Astrocyte (in vitro differentiated cells and primary cell): ENCODE measurements at regions not wholly inside any gene's neighbourhood (a gene's known extent, or its start where the extent isn't known, plus 50 kb on each side); places are given as distances from the start of the nearest gene placed in this dataset.

Source experiments
- DNase-seq: peaks from one replicate; pipeline ENCODE4 v3.0.0-alpha.2; 2010; ENCODE audit warnings: low read depth
- FAIRE-seq: peaks from 2 replicates; lab custom pipeline; 2011; peaks lifted over from hg19 to GRCh38; lab: Jason Lieb, UNC
- H2AFZ ChIP-seq: 2 replicates; pipeline ENCODE4 v1.6.0; 2012; ENCODE audit warnings: low read depth, low read length, inconsistent platforms
- H3K27ac ChIP-seq: 2 replicates; pipeline ENCODE4 v1.5.1; 2011; ENCODE audit warnings: low read depth, low read length, inconsistent platforms
- H3K27me3 ChIP-seq: 2 replicates; pipeline ENCODE4 v1.6.0; 2011; ENCODE audit warnings: low read length, inconsistent platforms; ENCODE audit not compliant: insufficient read depth
- H3K36me3 ChIP-seq: 2 replicates; pipeline ENCODE4 v1.5.1; 2011; ENCODE audit warnings: low read length, inconsistent platforms; ENCODE audit not compliant: insufficient read depth
- H3K4me1 ChIP-seq: 2 replicates; pipeline ENCODE4 v1.5.1; 2011; ENCODE audit warnings: low read length, inconsistent platforms; ENCODE audit not compliant: insufficient read depth
- H3K4me2 ChIP-seq: 2 replicates; pipeline ENCODE4 v1.6.0; 2012; ENCODE audit warnings: low read length, inconsistent platforms
- H3K4me3 ChIP-seq: 2 replicates; pipeline ENCODE4 v1.5.1; 2011; ENCODE audit warnings: low read depth, mild to moderate bottlenecking, low read length, inconsistent platforms; ENCODE audit not compliant: insufficient read depth
- H3K79me2 ChIP-seq: 2 replicates; pipeline ENCODE4 v1.6.0; 2012; ENCODE audit warnings: mild to moderate bottlenecking, low read length, inconsistent platforms; ENCODE audit not compliant: insufficient read depth
- H3K9ac ChIP-seq: 2 replicates; pipeline ENCODE4 v1.6.0; 2012; ENCODE audit warnings: mild to moderate bottlenecking, low read length, inconsistent platforms
- H3K9me3 ChIP-seq: 2 replicates; pipeline ENCODE4 v1.5.1; 2012; ENCODE audit warnings: low read depth, mild to moderate bottlenecking, low read length, inconsistent platforms; ENCODE audit not compliant: insufficient read depth
- H4K20me1 ChIP-seq: 2 replicates; pipeline ENCODE4 v1.6.0; 2012; ENCODE audit warnings: low read length, inconsistent platforms; ENCODE audit not compliant: insufficient read depth
- H3K27ac Mint-ChIP-seq: one replicate; pipeline ENCODE4 v1.8.0; 2021; ENCODE audit warnings: mild to moderate bottlenecking, mixed read lengths; ENCODE audit not compliant: unreplicated experiment
- H3K27me3 Mint-ChIP-seq: one replicate; pipeline ENCODE4 v1.8.0; 2021; ENCODE audit warnings: low read depth, mixed read lengths; ENCODE audit not compliant: unreplicated experiment
- H3K36me3 Mint-ChIP-seq: one replicate; pipeline ENCODE4 v1.8.0; 2021; ENCODE audit warnings: low read depth, mixed read lengths; ENCODE audit not compliant: unreplicated experiment
- H3K4me1 Mint-ChIP-seq: one replicate; pipeline ENCODE4 v1.8.0; 2021; ENCODE audit warnings: low read depth, mixed read lengths; ENCODE audit not compliant: unreplicated experiment
- H3K4me3 Mint-ChIP-seq: one replicate; pipeline ENCODE4 v1.8.0; 2021; ENCODE audit warnings: mild to moderate bottlenecking, moderate library complexity, mixed read lengths; ENCODE audit not compliant: unreplicated experiment
- H3K9me3 Mint-ChIP-seq: one replicate; pipeline ENCODE4 v1.8.0; 2021; ENCODE audit warnings: mild to moderate bottlenecking, mixed read lengths; ENCODE audit not compliant: unreplicated experiment
- CTCF ChIP-seq: IDR thresholded peaks from 2 replicates; pipeline ENCODE4 v1.5.1; 2011; ENCODE audit warnings: low read depth, mild to moderate bottlenecking, inconsistent platforms, low read length, moderate library complexity; ENCODE audit not compliant: insufficient read depth
- EZH2 ChIP-seq: IDR thresholded peaks from 2 replicates; pipeline ENCODE4 v1.6.1; 2012; ENCODE audit warnings: mild to moderate bottlenecking, low read length, inconsistent platforms; ENCODE audit not compliant: insufficient read depth

GRCh38 chr2:22213237-22213636 is 1089.5 kb downstream of the TDRD15 start:
- no peak for FAIRE-seq
- H3K4me1 ChIP-seq: no peaks in the 10 kb centered on the region
- TF ChIP-seq EZH2 (no peak), CTCF (no peak)
- H3K4me3 ChIP-seq: no peak overlapping the region
- no peak overlapping the region for H3K27ac ChIP-seq
- H3K79me2 ChIP-seq: no peaks in the 10 kb centered on the region
- H4K20me1 ChIP-seq: no peaks in the 10 kb centered on the region
- no peak overlapping the region for H3K9ac ChIP-seq
- Mint-ChIP-seq H3K36me3 (no peaks in the 10 kb centered on the region), H3K4me3 (no peak overlapping the region), H3K9me3 (no peaks in the 10 kb centered on the region), H3K4me1 (no peaks in the 10 kb centered on the region), H3K27me3 (peaks cover 2% of the 10 kb centered on the region), H3K27ac (no peak overlapping the region)
- no peaks in the 10 kb centered on the region for H3K9me3 ChIP-seq
- H3K4me2 ChIP-seq: no peak overlapping the region
- DNase-seq: no peak
- H3K27me3 ChIP-seq: no peaks in the 10 kb centered on the region
- H2AFZ ChIP-seq: no peak overlapping the region
- H3K36me3 ChIP-seq: no peaks in the 10 kb centered on the region

GRCh38 chr2:22215517-22215916 is 1091.7 kb downstream of the TDRD15 start:
- H3K27me3 Mint-ChIP-seq: no peaks in the 10 kb centered on the region
- Histone ChIP-seq H4K20me1 (no peaks in the 10 kb centered on the region), H3K4me2 (no peak overlapping the region), H3K36me3 (no peaks in the 10 kb centered on the region), H3K79me2 (no peaks in the 10 kb centered on the region), H3K27ac (no peak overlapping the region), H2AFZ (no peak overlapping the region), H3K4me3 (no peak overlapping the region), H3K4me1 (no peaks in the 10 kb centered on the region), H3K9me3 (no peaks in the 10 kb centered on the region), H3K9ac (no peak overlapping the region), H3K27me3 (no peaks in the 10 kb centered on the region)
- no peaks in the 10 kb centered on the region for H3K9me3 Mint-ChIP-seq
- H3K4me1 Mint-ChIP-seq: no peaks in the 10 kb centered on the region
- FAIRE-seq (no peak), DNase-seq (no peak)
- no peaks in the 10 kb centered on the region for H3K36me3 Mint-ChIP-seq
- no peak overlapping the region for H3K4me3 Mint-ChIP-seq
- TF ChIP-seq CTCF (no peak), EZH2 (no peak)
- no peak overlapping the region for H3K27ac Mint-ChIP-seq

- FAIRE-seq: no peak
- no peaks in the 10 kb centered on the region for H3K4me1 ChIP-seq
- no peaks in the 10 kb centered on the region for H3K27me3 ChIP-seq
- H3K9me3 Mint-ChIP-seq: no peaks in the 10 kb centered on the region
- H3K27me3 Mint-ChIP-seq: no peaks in the 10 kb centered on the region
- no peak overlapping the region for H3K4me3 Mint-ChIP-seq
- TF ChIP-seq EZH2: no peak
- H3K4me1 Mint-ChIP-seq: no peaks in the 10 kb centered on the region
- DNase-seq: no peak
- H3K27ac ChIP-seq: no peak overlapping the region
- H3K36me3 Mint-ChIP-seq: no peaks in the 10 kb centered on the region
- H3K4me2 ChIP-seq: no peak overlapping the region
- H3K9me3 ChIP-seq: no peaks in the 10 kb centered on the region
- no peak overlapping the region for H2AFZ ChIP-seq
- H4K20me1 ChIP-seq: no peaks in the 10 kb centered on the region
- no peak overlapping the region for H3K27ac Mint-ChIP-seq
- no peak overlapping the region for H3K9ac ChIP-seq
- H3K36me3 ChIP-seq: no peaks in the 10 kb centered on the region
- H3K4me3 ChIP-seq: no peak overlapping the region
- H3K79me2 ChIP-seq: no peaks in the 10 kb centered on the region
Observed at GRCh38 chr2:22217881-22218280, 1094.1 kb downstream of the TDRD15 start.
